SIG-M5 treated with dmso at 0.1 percent for 504 hours (cell line): ENCODE measurements at regions not wholly inside any gene's neighbourhood (a gene's known extent, or its start where the extent isn't known, plus 50 kb on each side); places are given as distances from the start of the nearest gene placed in this dataset.
"Not testable (repeated sequence)": the region's sequence is repeated elsewhere in the genome, so short reads cannot be mapped to it uniquely, and the experiment has no call there.

Experiments
- DNase-seq: peaks from one replicate; lab custom pipeline; 2025; ENCODE audit not compliant: unreplicated experiment; lab: John Stamatoyannopoulos, UW

DNA sequence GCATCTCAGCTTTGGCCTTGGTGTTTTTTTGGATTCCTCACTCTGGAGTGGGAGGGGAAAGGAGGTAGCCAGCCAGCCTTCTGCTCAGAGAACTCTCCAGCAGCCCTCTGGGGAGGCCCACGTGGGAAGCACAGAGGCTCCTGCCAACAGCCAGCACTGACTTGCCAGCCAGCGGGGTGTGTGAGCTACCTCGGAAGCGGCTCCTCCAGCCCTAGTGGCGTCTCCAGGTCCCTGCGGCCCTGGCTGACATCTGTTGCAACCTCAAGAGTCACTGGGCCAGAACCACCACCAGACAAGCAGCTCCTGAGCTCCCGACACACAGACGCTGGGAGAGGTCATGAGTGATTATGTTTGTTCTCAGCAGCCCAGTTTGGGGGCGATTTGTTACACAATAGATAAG is 180.2 kb upstream of the FZD8 start:
- no peak for DNase-seq

DNA sequence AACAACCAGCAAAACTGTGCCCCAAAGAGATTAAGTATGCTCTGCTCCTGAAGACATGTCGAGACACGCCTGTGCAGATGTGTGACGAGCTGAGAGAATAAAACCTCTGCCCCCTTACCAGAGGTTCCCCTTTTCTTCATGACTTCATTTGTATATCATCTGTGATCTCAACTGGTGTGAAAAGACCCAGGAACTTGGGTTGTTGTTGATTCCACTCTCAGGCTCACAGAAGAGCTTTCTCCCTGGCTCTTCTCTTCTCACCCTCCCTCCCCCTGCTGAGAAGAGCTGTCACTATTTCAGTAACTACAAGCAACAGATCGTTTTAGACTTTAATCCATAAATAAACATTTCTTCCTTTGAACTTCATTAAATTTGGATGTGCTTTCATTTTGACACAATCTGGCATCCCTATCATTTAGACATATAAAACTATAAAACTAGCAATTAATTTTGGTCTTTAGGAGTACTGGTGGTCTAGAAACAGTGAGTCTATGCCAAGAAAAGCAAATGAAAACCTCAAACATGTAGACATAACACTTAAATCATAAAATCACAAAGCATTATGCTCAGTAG is 179.3 kb upstream of the FZD8 start:
- DNase-seq: no peak

DNA sequence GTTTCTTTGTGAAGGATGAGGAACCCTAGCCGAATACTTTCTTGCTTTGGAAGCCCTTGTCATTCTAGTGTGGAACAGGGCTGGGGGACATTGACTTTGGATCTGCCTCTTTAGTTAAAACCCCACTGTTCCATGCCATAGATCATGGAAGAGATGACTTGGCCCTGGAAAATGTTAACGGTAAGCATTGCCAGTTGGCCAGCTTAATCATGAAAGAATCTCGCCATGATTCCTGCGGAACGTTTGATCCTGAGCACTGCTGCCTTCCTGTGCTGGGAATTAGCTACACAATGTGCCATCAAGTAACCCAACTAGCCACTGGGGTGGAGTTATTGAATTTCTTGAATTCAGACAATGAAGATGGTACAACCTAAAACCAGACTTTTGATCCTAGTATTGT is 177.6 kb upstream of the FZD8 start:
- no peak for DNase-seq

DNA sequence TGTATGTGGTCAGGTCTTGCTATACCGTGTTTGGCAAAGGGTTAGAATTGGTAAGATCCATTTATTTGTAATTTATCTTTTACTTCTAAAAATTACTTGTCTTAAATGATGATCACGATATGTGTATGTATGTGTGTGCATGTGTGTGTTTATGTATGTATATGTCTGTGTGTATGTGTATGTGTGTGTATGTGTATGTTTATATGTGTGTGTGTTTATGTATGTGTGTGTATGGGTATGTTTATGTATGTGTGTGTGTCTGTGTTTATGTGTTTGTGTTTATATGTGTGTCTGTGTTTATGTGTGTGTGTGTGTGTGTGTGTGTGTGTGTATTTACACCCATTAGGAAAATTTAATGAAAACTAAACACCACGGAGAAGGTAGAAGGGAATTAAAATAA is 176.9 kb upstream of the FZD8 start:
- no peak for DNase-seq

DNA sequence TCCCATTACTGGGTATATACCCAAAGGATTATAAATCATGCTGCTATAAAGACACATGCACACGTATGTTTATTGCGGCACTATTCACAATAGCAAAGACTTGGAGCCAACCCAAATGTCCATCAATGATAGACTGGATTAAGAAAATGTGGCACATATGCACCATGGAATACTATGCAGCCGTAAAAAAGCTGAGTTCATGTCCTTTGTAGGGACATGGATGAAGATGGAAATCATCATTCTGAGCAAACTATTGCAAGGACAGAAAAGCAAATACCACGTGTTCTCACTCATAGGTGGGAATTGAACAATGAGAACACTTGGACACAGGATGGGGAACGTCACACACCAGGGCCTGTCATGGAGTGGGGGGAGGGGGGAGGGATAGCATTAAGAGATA is 175.0 kb upstream of the FZD8 start:
- DNase-seq: not testable (repeated sequence)

DNA sequence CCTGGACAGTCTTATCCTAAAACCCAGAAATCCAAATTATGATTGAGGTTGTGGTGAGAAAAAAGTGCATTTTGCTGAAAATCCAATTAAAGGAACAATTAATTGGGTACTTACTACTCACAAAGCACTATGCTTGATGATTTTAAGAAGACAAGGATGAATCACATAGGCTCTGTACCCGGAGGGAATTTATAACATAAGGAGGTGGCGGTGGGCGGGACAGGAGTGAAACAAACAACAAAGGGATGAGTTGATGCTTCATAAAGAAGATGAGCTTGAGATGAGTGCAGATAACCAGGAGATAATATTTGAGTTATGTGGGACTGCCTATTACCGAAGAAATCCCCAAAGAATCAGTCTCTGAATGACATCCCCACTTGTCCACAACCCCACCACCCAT is 171.1 kb upstream of the FZD8 start:
- DNase-seq: no peak

DNA sequence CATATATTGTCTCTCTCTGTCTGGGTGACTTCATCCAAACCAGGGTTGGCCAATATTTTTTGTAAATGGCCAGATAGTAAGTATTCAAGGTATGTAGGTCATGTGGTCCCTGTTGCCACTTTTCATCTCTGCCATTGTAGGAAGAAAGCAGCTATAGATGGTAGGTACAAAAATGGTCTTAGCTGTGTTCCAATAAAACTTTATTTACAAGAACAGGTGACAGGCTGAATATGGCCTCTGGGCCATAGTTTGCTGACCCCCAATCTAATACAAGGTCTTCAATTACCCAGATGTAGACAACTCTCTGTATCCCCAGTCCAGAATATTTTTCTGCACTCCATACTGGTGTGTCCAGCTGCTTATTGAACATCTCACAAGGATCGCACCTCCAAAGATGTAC is 166.2 kb upstream of the FZD8 start:
- no peak for DNase-seq

DNA sequence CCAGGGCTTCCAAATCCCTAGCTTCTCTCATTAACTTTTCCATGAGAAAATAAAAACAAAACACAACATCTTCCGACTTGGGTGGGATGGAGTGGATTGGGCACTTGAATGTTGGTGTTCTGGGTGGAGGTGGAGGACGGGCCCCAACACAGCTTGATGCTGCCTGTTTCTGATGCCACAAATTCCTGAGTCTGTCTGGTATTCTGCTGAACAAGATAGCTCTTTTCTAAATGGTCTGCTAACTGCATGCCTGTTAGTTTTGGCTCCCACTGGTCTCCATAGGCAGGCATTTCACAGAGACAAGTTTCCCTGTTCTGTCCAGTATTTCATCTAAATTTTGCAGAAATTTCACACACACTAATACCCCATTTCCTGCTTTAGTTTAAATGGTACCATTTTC is 160.9 kb upstream of the FZD8 start:
- no peak for DNase-seq

DNA sequence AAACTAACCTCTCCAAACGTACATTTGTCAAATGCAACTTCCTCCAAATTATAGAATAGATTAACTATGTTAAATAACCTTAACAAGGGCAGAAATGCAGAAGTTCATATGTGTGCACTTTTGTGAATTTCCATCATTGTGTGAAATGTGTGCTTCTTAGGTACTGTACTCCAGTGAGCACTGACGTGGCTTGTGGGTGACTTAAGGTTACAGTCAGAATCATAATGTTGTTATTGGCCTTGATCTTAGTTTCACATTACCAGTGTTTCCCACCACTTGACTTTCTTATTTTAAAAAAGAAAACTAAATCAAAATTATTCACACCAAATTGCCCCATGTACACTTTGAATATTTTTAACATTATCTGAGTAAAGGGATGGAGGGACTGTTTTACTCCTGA is 155.1 kb upstream of the FZD8 start:
- DNase-seq: no peak

DNA sequence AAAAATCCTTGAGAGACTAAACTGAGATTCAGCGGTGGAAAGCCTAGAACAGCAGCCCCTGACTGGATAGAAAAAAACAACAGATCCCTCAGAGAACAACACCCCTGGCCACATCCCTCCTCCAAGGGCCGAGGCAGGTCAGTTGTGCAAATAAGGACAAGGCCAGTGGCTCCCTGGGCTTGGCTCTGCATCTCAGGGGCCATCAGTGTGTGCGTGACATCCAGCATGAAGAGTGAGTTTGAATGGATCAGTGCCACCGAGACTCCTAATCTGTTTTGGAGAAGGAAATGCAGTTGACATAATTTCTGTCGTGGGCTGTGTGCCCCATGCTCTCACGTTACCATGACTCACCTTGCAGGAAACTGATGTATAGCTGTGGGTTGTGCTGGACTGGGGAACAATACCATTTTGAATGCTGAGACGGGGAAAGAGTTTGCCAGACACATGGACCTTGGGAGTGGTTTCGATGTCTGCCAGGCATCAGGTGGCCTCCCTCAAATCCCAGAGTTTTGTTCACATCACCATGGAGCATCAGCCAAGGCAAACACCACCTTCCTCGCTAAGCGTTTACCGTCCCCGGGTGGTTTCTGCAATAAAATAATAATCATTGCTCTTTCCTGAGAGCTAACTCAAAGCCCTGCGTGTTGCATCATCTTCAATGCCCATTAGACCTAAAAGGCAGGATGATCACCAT is 153.2 kb upstream of the FZD8 start:
- no peak for DNase-seq

DNA sequence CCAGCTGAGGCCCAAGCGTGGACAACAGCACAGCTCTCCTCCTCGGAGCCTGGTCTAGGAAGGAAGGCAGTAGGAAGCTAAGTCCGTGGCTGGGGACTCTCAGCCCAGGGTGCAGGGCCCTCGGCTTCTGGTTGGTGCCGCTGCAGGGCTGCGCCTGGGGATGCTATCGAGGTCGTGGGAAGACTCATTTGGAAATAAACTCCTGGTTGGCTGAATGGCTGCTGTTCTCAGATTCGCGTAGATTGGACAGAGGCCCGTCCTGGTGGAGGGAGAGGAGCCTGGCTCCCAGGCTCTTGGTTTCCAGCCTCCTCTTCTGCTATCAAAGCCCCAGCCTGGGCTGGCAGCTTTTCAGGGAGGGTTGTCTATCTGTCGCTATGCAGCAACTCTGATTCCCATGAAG is 152.6 kb upstream of the FZD8 start:
- no peak for DNase-seq

DNA sequence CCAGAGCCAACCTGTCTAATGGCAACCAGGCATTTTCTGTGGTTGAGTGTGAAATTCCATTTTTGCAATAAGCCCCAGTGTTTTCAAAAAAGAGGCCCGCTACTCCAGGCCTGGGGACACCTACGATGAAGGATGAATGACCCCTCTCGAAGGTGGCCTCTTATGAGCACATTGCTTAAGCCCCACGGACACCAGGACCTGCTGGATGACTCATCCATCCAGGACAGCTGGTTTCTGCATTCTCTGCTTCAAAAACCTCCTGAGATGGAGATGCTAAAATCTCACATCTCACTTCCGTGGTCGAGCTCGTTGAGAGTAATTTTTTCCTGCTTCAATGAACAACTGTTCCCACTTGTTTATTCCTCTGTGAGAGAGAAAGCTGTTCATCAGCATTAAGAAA is 150.2 kb upstream of the FZD8 start:
- DNase-seq: no peak

DNA sequence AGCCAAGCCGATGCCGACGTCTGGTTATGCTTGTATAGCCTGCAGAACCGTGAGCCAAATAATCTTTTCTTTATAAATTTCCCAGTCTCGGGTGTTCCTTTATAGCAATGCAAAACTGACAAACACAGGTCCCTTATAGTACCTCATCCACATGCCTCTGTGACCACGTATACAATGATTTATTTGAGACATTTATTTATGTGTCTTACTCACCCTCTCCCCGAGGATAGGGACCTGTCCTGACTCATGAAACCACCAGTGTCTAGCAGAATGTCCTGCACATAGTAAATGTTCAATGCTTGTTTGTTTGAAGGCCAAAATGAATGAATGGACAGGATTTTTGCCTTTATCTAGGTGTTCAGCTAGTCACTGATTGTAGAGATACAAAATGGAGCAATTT is 147.9 kb upstream of the FZD8 start:
- no peak for DNase-seq

DNA sequence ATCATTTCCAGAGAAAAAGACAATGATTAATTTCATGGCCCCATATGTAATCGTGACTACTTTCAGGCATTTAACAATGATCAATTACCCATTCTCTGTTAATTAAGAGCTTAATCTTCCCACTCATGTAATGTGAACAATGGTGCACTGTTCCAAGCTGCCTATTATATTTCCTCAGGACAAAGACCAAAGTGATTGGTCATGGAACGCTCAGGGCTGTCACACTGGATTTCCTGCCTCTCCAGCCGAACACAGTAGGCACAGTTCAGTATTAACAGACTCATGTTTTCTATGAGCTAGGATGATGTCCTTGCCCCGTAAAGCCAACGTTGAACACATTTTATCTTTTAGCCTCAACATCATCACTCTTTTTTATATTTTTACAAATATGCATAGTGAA is 142.7 kb upstream of the FZD8 start:
- DNase-seq: no peak

DNA sequence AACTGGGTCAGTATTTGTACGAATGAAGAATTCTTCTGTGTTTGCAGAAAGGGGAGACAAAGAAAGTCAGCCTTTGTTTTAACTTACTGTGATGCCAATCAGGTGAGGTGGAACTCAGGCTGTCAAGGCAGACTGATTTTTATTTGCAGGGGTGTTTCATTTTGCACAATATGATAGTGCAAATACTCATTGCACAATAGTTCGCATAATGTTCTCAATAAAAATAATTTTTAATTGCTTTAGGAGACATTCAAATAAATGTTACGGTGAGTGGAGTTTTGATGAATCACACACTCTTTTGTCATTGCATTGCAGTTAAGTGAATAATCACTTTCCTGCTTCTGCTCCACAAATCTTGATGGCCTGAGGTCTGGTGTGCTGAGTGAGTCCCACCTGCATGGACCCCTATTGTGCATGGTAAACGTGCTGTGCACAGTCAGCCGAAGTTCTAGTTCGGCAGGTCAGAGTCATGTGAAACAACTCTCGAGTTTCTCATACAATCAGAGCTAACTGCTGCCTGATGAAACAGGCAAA is 141.3 kb upstream of the FZD8 start:
- DNase-seq: no peak

DNA sequence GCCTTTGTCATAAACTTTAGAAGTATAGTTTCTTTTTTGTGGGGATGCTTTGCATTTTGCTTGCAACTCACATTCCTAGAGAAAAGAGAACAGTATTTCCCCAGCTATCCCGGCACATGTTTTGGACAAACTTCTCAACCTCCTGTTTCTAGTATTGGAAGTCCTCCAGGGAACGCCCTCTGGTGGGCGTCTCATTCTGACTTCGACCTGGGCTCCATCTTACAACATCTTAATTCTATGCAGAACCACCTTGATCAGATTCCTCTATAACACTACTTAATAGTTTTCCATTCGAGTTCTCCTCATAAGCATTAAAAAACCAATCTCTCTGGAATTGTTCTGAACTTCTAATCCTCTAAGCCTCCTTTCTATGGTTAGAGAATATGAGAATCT is 139.5 kb upstream of the FZD8 start:
- no peak for DNase-seq

DNA sequence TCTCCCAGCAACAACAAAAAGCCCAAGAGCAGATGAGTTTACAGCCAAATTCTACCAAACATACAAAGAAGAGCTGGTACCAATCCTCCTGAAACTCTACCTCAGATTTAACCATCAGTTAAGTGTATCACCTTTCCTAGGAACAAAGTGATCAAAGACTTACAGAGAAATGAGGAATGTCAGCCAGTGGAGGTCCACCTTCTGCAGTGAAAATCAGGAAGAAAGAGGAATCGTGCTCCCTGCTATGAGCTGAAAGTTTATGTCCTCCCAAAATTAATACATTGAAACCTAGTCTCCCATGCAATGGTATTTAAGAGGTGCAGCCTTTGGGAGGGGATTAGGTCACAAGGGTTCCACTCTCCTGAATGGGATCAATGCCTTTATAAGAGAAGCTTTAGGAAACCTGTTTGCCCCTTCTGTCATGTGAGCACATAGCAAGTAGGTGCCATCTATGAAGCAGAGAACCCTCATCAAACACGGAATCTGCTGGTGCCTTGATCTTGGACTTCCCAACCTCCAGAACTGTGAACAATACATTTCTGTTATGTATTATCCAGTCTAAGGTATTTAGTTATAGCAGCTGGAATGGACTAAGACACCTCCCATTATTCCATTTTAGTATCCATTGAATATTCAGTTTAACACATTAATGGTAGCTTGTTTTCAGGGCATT is 139.0 kb upstream of the FZD8 start:
- DNase-seq: no peak

DNA sequence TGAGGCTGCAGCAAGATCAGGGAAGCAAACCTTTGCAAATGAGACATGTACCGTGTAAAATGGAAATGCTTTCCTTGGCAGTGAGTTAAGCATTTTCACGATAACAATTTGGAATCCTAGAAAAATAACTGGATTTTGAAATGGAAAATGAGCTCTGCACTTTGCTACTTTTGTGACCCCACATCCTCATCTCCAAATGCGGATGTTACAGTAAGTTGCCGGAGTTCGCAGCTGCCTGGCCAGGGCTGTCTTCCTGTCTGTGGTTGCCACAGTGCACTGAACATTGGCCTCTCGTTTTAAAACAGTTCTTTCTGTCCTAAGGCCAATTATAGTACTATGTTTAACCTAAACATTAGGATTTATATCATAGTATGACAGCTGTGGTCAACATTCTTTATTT is 136.2 kb upstream of the FZD8 start:
- DNase-seq: no peak

DNA sequence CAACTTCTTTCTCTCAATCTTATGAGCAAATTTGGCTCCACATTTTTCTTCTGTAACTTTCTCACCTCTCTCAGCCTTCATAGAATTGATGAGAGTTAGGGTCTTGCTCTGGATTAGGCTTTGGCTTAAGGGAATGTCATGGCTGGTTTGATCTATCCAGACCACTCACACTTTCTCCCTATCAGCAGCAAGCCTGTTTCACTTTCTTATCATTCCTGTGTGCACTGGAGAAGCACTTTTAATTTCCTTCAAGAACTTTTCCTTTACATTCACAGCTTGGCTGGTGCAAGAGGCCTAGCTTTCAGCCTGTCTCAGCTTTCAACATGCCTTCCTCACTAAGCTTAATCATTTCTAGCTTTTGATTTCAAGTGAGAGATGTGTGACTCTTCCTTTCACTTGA is 134.5 kb upstream of the FZD8 start:
- DNase-seq: not testable (repeated sequence)

DNA sequence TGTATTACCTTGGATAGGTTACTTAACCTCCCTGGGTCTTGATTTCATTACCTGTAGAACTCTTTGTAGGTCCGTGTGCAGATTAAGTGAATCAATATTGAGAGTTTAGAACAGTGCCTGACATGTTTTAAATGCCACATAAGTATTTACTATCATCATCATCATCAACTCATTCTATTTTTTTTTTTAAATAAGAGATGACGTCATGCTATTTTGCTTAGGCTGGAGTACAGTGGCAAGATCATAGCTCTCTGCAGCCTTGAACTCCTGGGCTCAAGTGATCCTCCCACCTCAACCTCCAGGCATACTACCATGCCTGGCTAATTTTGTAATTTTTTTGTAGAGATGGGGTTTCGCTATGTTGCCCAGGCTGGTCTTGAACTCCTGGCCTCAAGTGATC is 132.0 kb upstream of the FZD8 start:
- no peak for DNase-seq

DNA sequence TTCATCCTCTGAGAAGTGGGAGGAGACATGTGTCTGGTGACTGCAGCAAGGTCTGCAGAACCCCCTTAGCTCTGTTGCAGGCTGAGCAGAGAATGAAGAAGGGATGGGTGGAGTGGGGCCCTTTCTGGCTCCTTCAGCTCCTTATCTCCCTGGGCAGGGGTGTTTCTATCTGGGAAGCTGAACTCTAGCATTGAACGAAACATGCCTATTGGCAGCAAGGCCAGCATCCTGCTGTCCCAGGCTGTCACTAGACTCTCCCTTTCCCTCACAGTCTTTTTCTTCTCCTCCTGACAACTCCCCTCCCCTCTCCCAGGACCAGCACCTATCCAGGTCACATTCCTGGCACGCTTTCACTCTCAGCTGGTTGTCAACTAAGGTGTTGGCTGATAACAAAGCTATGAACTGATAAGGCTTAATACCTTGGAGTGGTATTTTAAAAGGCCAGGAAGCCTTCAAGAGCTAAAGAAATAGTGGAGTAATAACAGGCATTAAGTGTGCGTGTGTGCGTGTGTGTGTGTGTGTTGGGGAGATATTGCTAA is 128.8 kb upstream of the FZD8 start:
- DNase-seq: no peak

DNA sequence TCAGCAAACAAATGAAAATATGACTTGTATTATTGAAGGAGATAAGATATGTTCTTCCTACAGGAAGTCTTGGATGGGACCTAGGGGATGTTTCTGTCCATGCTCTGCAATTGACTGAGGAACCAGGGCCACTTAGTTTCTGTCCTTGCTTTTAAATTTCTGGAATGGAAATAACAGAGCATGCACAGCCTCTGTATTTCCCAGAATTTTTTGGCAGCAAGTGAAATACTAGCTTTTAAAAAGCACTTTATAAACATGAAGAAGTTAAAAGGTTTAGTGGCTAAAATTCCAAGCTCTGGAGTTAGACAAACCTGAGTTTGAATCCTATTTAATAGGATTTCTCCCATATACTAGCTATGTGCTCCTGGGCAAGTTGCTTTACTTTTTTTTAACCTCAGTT is 127.7 kb upstream of the FZD8 start:
- DNase-seq: no peak
